ENCODE measurements at regions not wholly inside any gene's neighbourhood (a gene's known extent, or its start where the extent isn't known, plus 50 kb on each side); places are given as distances from the start of the nearest gene placed in this dataset.

DNA sequence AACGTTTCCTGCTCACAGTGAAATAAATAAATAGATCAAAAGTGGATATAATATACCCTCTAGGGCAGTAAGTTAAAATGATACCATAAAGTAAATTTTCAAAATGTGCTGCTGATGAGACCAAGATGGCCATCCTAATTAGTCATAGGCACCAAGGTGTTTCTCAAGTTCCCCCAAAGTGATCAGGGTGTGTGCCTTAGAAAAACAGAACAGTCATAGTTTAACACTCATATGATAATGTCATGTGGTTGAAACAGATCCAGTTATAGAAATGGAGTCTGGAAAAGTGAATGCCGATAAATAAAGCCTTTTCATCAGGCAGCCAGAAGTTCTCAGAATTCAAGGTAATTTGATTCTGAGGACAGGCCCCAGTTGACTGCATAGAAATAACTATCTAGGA, 161.5 kb upstream of the CDKN2B start:
- in situ Hi-C loops (cut with MboI): no loop called here
- SMC1A ChIA-PET (ENCODE audit: uncharacterized antibody, unreplicated experiment): no interaction called here
- WGBS (ENCODE audit: insufficient coverage, insufficient replicate concordance, low lambda C conversion rate, missing lambda C conversion rate): 31% methylated on average over 2 of the region's 2 CpGs
- H3K27ac ChIP-seq (ENCODE audit: control insufficient read depth, insufficient read depth): no peak overlapping the region
- H4K20me1 ChIP-seq (ENCODE audit: control insufficient read depth, insufficient read depth): no peaks in the 10 kb centered on the region
- no peak for ATAC-seq
- POLR2A ChIA-PET: no interaction called here
- CTCF ChIA-PET: no interaction called here
- no peaks in the 10 kb centered on the region for H3K27me3 ChIP-seq (replicated peaks in 1 of 2; ENCODE audit: control insufficient read depth in 2 of 2, insufficient read depth in 2 of 2, low read length in 1 of 2)
- H2AFZ ChIP-seq (ENCODE audit: control insufficient read depth, low read depth, low read length): no peak overlapping the region
- no peak for DNase-seq (ENCODE audit: low read depth, low spot score)
- intact Hi-C loops (cut with micrococcal nuclease; ENCODE audit: unreplicated experiment): no loop called here
- no peaks in the 10 kb centered on the region for H3K36me3 ChIP-seq (ENCODE audit: control insufficient read depth in 2 of 2, insufficient read depth in 2 of 2, low read length in 1 of 2)
- no peaks in the 10 kb centered on the region for H3K9me3 ChIP-seq (replicated peaks; ENCODE audit: control insufficient read depth, insufficient read depth, low read length)
- FAIRE-seq: no peak
- H3K79me2 ChIP-seq (ENCODE audit: control insufficient read depth, insufficient read depth, low read length): no peaks in the 10 kb centered on the region
- H3K4me1 ChIP-seq (ENCODE audit: control insufficient read depth, insufficient read depth, low read length): peaks cover 3% of the 10 kb centered on the region; the same call in 1 of the 2 replicates
- no peak overlapping the region for H3K9ac ChIP-seq (ENCODE audit: control insufficient read depth, insufficient read depth, low read length)
- no TSS peak for BruUV-seq (replicated peaks)
- H3K4me3 ChIP-seq: no peak overlapping the region
- TF ChIP-seq ESRRA (IDR thresholded peaks at IDR 0.05; ENCODE audit: low read length) (no peak), SIN3A (IDR thresholded peaks at IDR 0.05; ENCODE audit: low read depth, low read length) (no peak), CHD4 (IDR thresholded peaks at IDR 0.05) (no peak)
- RAD21 ChIA-PET (ENCODE audit: unreplicated experiment): no interaction called here
- no peak overlapping the region for H3K4me2 ChIP-seq (ENCODE audit: control insufficient read depth, insufficient read depth)

- in situ Hi-C loops (cut with MboI) (no loop called here), intact Hi-C loops (cut with micrococcal nuclease; ENCODE audit: unreplicated experiment) (no loop called here)
- 12% methylated on average over 2 of the region's 2 CpGs for WGBS (ENCODE audit: insufficient coverage, insufficient replicate concordance, low lambda C conversion rate, missing lambda C conversion rate)
- H3K9me3 ChIP-seq (replicated peaks; ENCODE audit: control insufficient read depth, insufficient read depth, low read length): no peaks in the 10 kb centered on the region
- H2AFZ ChIP-seq (ENCODE audit: control insufficient read depth, low read depth, low read length): no peak overlapping the region
- H3K36me3 ChIP-seq (ENCODE audit: control insufficient read depth in 2 of 2, insufficient read depth in 2 of 2, low read length in 1 of 2): no peaks in the 10 kb centered on the region
- ChIA-PET POLR2A (no interaction called here), CTCF (no interaction called here), SMC1A (ENCODE audit: uncharacterized antibody, unreplicated experiment) (no interaction called here), RAD21 (ENCODE audit: unreplicated experiment) (no interaction called here)
- no peak for FAIRE-seq
- no peak overlapping the region for H3K4me3 ChIP-seq
- H3K4me2 ChIP-seq (ENCODE audit: control insufficient read depth, insufficient read depth): no peak overlapping the region
- peaks cover 3% of the 10 kb centered on the region; the same call in 1 of the 2 replicates for H3K4me1 ChIP-seq (ENCODE audit: control insufficient read depth, insufficient read depth, low read length)
- TF ChIP-seq NFYA (IDR thresholded peaks at IDR 0.05; ENCODE audit: borderline replicate concordance, low read depth, low read length): no peak
- peak; percentile 70 for TF ChIP-seq MEF2B (IDR thresholded peaks at IDR 0.05; ENCODE audit: partially characterized antibody, poor library complexity, severe bottlenecking)
- TF ChIP-seq SPI1 (IDR thresholded peaks at IDR 0.05; ENCODE audit: borderline replicate concordance, insufficient read depth, low read depth, low read length): peak; percentile 82
- TF ChIP-seq MEF2A (IDR thresholded peaks at IDR 0.05; ENCODE audit: insufficient read depth, low read depth, low read length): peak; percentile 68; the same call in 1 of the 2 replicates
- TF ChIP-seq JUND (IDR thresholded peaks at IDR 0.05; ENCODE audit: low read depth, low read length): no peak
- no peak for TF ChIP-seq KLF5 (IDR thresholded peaks at IDR 0.05; ENCODE audit: partially characterized antibody)
- no peak for TF ChIP-seq CBFB (IDR thresholded peaks at IDR 0.05; ENCODE audit: low read depth)
- DNase-seq (ENCODE audit: low read depth, low spot score): peak; percentile 7
- H3K79me2 ChIP-seq (ENCODE audit: control insufficient read depth, insufficient read depth, low read length): no peaks in the 10 kb centered on the region
- no peak overlapping the region for H3K27ac ChIP-seq (ENCODE audit: control insufficient read depth, insufficient read depth)
- no TSS peak for BruUV-seq (replicated peaks)
- no peaks in the 10 kb centered on the region for H3K27me3 ChIP-seq (replicated peaks in 1 of 2; ENCODE audit: control insufficient read depth in 2 of 2, insufficient read depth in 2 of 2, low read length in 1 of 2)
- peak; percentile 59 for ATAC-seq
- H4K20me1 ChIP-seq (ENCODE audit: control insufficient read depth, insufficient read depth): no peaks in the 10 kb centered on the region
- no peak overlapping the region for H3K9ac ChIP-seq (ENCODE audit: control insufficient read depth, insufficient read depth, low read length)
Measured at GRCh38 chr9:22170990-22171670, 162.0 kb upstream of the CDKN2B start.
